NB4 (cell line): ENCODE measurements at regions not wholly inside any gene's neighbourhood (a gene's known extent, or its start where the extent isn't known, plus 50 kb on each side); places are given as distances from the start of the nearest gene placed in this dataset.
"Not testable (repeated sequence)": the region's sequence is repeated elsewhere in the genome, so short reads cannot be mapped to it uniquely, and the experiment has no call there.

Experiments used
- DNase-seq: peaks from one replicate; pipeline ENCODE4 v3.0.0; 2010; ENCODE audit warnings: low read depth
- H3K4me3 ChIP-seq: one replicate; pipeline ENCODE4 v1.5.1; 2011; ENCODE audit warnings: mild to moderate bottlenecking, low read depth, low read length, moderate library complexity
- CTCF ChIP-seq: IDR thresholded peaks from one replicate; pipeline ENCODE4 v1.5.1; 2012; ENCODE audit warnings: low read depth, low read length
- MYC ChIP-seq: IDR thresholded peaks from 2 replicates; pipeline ENCODE4 v1.6.1; 2011; ENCODE audit warnings: low read depth, low read length
- POLR2A ChIP-seq: IDR thresholded peaks from 2 replicates; pipeline ENCODE4 v1.6.1; 2011; ENCODE audit warnings: mild to moderate bottlenecking; ENCODE audit not compliant: insufficient read length; ENCODE audit errors: extremely low read depth
- TF ChIP-seq, protein P1 (sequence below): IDR thresholded peaks from 2 replicates; pipeline ENCODE4 v1.6.1; 2011; ENCODE audit warnings: low read depth, low read length

DNA sequence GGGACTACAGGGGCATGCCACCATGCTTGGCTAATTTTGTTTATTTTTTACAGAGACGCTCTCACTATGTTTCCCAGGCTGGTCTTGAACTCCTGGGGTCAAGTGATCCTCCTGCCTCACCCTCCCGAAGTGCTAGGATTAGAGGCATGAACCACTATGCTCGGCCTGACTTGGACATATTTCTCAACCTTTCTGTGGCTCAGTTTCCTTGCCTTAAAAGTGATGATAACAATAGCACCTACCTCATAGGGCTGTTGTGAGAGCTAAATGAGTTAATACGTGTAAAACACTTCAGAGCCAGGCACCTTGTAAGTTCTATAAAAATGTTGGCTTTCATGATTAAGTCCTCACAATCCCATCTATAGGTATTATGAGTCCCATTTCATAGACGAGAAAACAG lies 89.2 kb upstream of the METAP2 start:
- TF ChIP-seq POLR2A (no peak), CTCF (no peak), MYC (no peak)
- TF ChIP-seq, protein P1, sequence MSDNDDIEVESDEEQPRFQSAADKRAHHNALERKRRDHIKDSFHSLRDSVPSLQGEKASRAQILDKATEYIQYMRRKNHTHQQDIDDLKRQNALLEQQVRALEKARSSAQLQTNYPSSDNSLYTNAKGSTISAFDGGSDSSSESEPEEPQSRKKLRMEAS = no peak
- H3K4me3 ChIP-seq = no peak overlapping the region
- no peak for DNase-seq

DNA sequence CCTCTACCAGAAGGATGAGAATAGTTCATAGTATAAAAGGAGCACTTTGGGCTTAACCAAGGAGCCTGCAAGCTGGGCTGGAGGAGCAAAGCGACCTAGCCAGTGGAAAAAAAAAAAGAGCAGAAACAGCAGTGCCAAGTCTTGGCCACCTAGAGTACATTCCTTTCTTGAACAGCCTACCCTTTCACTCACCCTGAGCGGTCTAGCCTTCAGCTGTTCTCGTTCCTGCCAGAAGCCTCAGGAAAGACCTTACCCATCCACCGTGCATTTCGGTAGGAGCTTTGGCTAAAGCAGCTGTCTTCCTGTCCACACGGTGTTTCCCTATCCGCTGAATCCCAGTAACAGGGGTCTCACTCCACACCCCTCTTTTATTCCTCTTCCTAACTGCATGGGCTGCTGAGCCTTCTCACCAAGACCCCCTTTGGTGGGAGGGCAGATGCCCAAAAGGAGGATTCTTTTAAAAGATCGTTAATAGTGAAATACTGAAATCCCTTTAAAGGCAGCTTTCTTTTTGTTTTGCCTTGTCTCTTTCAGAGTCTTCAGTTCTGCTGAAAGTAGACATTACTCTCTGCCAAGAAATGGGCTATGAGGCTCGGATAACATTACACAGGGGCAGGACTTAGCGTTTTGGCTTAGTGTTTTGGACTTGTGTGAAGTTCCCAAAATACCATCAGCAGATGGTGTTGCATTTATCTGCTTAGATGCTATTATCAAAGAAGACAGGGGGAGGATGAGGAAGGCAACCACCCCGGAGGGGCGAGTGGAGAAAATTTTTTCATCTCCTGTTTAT lies 88.5 kb upstream of the METAP2 start:
- DNase-seq = no peak

GRCh38 chr12:95386051-95386450 lies 87.9 kb upstream of the METAP2 start:
- no peak for TF ChIP-seq MYC
- TF ChIP-seq CTCF = no peak
- TF ChIP-seq POLR2A = no peak
- TF ChIP-seq, protein P1 = no peak
- no peak overlapping the region for H3K4me3 ChIP-seq
- DNase-seq = no peak

More for the DNA sequence above, 88.5 kb upstream of the METAP2 start:
- TF ChIP-seq CTCF (no peak), MYC (no peak), POLR2A (no peak)
- TF ChIP-seq, protein P1 = no peak
- no peak overlapping the region for H3K4me3 ChIP-seq

GRCh38 chr12:95388260-95388659 lies 85.7 kb upstream of the METAP2 start:
- H3K4me3 ChIP-seq, DNase-seq: not testable (repeated sequence)

DNA sequence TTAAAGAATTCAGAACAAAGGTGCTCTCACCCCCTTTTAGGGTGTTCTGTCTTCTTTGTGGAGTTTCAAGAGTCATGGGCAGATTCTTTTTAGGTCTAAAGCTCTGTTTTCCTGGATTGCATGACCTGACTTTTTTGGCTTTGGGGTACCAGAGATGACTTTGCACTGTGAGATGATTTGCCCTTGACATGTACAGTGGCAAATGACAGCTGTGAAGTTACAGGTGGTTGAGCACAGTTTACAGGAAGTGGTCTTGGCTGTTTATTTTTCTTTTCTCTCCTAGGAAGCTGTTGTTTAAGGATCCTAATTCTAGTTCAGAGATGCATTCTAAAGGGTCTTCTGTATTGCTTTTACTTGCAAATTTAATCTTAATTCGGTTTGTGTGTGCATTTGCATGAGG lies 83.8 kb upstream of the METAP2 start:
- no peak overlapping the region for H3K4me3 ChIP-seq
- no peak for DNase-seq
- TF ChIP-seq MYC (no peak), POLR2A (no peak), CTCF (no peak)
- TF ChIP-seq, protein P1 = no peak

DNA sequence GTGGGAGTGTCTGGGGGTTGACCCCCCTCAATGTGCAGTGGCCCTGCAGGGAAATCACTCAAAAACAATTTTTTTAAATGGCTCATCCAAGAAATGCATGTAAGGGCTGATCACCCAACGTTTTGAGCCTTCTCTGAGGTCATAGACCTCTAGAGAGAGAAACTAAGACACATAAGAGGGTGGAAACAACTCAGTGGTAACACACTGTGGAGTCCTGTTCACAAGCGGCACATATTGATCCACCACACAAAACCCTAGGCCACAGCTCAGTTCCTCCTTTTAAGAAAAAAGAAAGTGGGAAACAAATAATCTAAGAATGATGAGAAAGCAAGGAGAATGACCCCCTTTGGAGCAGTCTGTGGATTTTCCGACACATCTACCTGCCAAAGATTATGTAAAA lies 83.0 kb upstream of the METAP2 start:
- no peak for DNase-seq

More for the DNA sequence above, 83.0 kb upstream of the METAP2 start:
- TF ChIP-seq CTCF = no peak
- no peak for TF ChIP-seq MYC
- TF ChIP-seq, protein P1 = no peak
- TF ChIP-seq POLR2A = no peak
- H3K4me3 ChIP-seq = no peak overlapping the region
